ENCODE measurements at regions not wholly inside any gene's neighbourhood (a gene's known extent, or its start where the extent isn't known, plus 50 kb on each side); places are given as distances from the start of the nearest gene placed in this dataset.

DNA sequence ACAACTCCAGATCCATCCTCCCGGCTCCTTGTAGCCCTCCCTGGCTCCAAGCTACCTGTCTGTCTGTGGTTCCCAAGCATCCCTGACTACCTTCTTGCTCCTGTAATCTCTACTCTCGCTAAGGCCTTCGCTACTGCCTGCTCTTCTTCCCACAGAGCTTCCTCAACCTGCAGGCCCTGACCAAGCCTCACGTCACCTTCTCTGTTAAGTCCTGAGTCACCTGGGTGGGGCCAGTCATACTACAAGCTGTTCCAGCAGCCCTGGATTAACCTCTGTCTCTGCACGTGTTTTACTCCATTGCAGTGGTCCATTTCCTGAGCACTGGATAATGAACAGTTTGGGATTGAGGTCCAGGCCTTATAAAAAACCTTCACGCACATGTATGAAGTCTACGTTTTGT, 770.7 kb downstream of the BCL11B start:
- DNase-seq (ENCODE audit: insufficient read length, low spot score): no peak
- no peak for TF ChIP-seq POLR2A (IDR thresholded peaks at IDR 0.05; ENCODE audit: low read depth, low read length)
- FAIRE-seq: no peak

DNA sequence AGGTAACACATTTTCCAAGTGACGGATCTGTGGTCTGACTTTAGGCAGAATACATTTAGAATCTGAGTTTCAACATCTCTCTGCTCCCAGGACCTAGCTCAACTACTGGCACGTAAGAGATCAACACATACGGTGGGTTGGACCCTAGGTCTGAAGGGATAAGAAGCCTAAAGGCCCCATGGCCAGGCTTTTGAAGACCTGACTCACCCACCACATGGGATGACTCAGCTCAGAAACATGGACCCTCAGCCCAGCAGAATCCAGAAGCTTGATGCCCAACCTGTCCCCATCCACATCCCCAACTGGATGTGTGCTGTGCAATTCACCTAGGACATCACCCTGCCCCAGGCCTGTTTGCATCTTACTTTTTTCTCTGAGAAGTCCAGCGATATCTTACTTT, 770.2 kb downstream of the BCL11B start:
- DNase-seq (ENCODE audit: insufficient read length, low spot score) (no peak), FAIRE-seq (no peak)
- no peak for TF ChIP-seq POLR2A (IDR thresholded peaks at IDR 0.05; ENCODE audit: low read depth, low read length)

DNA sequence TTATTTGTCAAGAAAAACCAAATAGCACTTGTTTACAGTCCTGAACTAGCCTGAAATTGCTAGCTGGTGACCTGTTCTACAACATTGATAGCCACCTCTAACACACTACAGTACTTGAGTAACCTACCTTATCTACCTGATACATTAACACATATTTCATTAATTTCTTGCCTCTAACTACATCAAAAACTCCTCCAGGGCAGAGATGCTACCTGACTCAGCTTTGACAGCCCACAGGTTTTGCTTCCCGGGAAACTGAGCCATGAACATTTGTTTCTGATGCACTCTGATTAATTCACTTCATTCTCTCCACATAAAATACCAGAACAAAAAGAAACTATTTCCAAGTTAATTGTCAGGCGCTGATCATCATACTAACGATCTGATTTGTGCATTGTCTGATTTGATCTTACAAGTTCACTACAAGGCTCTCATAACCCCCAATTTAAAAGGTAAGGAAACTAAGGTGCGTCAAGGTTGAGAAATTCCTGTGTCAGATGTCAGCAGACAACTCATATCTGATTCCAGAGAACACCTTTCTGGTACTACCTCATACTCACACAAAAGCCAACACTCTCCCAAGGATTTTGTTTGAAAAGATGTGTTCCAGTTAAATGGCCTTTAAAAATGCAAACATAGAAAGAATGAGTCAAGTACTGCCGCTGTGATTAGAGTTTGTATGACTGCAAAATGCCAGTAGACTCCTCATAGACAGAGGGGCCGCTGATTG, 768.7 kb downstream of the BCL11B start:
- no peak for TF ChIP-seq POLR2A (IDR thresholded peaks at IDR 0.05; ENCODE audit: low read depth, low read length)
- FAIRE-seq (no peak), DNase-seq (ENCODE audit: insufficient read length, low spot score) (no peak)

DNA sequence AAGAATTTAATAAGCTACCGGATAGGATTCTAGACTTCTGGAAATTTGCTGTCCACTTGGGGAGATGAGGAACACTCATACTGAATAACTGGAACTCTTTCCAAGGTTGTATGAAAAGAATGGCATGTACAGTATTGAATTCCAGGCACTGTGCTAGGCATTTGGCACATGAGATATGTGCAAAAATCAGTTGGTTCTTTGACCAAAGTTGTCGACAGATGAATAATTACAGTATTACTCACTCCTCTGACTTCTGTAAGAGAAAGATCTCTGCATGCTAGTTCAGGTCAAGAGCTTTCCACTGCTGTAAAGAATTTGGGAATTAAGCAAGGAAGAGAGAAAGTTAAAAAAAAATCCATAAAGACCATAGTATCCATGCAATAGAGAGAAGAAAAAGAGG, 764.7 kb downstream of the BCL11B start:
- no peak for TF ChIP-seq POLR2A (IDR thresholded peaks at IDR 0.05; ENCODE audit: low read depth, low read length)
- FAIRE-seq (no peak), DNase-seq (ENCODE audit: insufficient read length, low spot score) (no peak)

DNA sequence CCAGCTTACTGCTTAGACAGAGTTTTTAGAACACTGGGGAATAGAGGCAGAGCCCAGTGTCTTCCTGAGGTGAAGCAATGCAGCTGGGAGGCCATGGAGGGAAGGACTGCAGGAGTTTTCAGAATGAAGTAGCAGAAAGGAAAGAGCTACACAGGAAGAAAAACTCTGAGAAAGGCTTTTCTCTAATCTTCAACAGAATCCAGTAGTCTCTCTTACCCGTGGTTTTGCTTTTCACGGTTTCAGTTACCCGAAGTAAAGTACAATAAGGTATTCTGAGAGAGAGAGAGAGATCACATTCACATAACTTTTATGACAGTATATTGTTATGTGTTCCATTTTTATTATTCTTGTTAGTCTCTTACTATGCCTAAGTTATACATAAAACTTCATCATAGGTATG, 761.6 kb downstream of the BCL11B start:
- TF ChIP-seq POLR2A (IDR thresholded peaks at IDR 0.05; ENCODE audit: low read depth, low read length): no peak
- no peak for DNase-seq (ENCODE audit: insufficient read length, low spot score)
- no peak for FAIRE-seq

DNA sequence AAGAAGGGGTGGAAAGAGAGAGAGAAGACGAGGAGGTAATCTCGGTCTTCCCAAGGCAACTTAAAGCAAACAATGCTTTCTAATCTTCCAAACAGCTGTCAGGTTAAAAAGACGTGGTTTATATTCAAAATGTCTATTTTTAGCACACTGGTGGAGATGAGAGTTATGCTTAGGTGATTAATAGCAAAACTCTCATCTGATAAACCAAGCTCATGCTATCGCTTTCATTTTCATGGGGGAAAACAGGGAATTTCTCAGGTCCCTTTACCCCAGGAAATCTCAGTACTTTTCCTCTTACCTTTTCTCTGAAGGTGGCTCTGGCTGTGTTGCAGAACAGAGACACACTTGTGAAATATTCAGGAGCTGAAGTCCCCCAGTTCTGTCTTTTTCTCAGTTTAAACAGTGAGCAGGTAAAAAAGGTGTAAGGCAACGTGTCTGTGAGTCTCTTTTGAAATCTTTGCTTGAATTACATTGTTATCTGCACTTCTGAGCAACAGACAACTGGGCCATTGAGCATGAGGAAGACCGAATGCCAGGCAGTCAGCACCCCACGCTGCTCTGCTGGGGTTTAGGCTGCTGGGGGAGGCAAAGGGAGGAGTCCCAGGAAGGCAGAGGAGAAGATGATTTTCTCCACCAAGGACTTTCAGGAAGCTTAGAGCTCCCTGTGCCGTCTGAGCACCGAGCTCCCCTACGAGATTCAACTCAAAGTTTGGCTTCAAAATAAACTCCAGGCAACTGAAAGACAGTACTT, 759.3 kb downstream of the BCL11B start:
- no peak for DNase-seq (ENCODE audit: insufficient read length, low spot score)
- no peak for FAIRE-seq
- no peak for TF ChIP-seq POLR2A (IDR thresholded peaks at IDR 0.05; ENCODE audit: low read depth, low read length)

DNA sequence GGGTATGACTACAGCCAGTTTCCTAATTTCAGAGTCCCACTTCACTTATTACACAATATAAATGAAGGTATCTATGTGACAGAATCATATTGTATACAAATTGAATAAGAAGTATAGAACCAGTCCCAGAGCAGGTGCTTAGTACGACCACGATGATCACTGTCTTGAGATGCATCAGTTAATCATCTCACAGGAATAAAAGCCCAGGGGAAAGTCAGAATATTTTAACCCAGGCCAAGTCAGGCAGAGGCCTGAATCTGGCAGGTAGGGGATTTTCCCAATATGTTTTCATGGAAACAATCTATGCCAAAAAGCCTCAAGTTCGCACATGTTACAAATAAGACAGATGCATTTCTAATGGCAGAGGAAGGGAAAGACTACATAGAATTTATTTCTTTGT, 758.4 kb downstream of the BCL11B start:
- DNase-seq (ENCODE audit: insufficient read length, low spot score): no peak
- no peak for TF ChIP-seq POLR2A (IDR thresholded peaks at IDR 0.05; ENCODE audit: low read depth, low read length)
- no peak for FAIRE-seq

DNA sequence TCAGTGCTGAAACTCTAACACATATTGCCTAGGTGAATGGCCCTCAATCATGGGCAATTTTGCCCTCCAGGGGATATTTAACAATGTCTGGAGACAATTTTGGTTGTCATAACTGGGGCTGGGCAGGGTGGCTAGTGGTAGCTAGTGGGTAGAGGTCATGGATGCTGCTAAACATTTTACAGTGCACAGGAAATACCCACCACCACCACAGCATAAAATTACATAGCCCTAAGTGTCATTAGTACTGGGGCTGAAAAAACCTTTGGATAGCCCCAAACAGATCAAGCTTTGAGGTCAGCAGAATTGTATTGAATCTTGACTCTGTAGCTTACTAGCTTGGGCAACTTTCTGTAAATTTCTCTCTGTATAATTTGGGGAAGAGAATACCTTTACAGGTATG, 758.0 kb downstream of the BCL11B start:
- no peak for TF ChIP-seq POLR2A (IDR thresholded peaks at IDR 0.05; ENCODE audit: low read depth, low read length)
- no peak for FAIRE-seq
- no peak for DNase-seq (ENCODE audit: insufficient read length, low spot score)

DNA sequence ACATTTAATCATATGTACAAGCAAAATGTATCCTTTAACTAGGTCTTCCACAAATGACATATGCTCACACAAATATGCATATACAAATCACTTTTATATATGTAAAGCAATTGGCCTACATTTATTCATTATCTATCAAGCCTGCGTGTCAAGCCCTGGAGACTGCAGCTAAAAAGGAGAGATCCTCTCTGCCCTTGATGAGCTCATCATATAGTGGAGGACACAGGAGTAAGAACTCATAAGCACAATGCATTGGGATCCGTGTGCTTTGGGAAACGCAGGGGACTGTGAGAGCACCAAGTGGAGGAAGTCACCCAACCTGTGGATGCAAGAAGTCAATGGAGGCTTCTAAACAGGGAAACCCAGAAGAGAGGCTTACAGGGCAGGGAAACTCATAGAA, 735.7 kb downstream of the BCL11B start:
- DNase-seq (ENCODE audit: insufficient read length, low spot score) (no peak), FAIRE-seq (no peak)
- no peak for TF ChIP-seq POLR2A (IDR thresholded peaks at IDR 0.05; ENCODE audit: low read depth, low read length)

DNA sequence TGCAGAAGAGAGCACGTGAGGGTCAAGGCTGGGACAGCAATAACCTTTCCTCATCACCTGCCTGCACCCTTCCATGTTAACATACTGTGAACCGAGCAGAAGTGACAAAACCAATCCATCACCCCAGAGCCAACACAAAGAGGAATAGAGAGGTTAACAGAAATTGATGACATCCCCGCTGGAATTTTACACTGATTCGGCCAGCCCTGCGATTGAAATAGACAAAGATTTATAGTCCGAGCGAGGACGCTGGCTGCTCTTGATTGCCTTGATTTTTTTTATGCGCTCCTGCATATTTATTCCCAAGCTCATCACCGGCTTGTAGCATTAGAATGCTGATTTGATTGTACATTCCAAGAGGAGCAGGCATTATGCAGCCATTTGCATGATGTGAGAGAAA, 729.7 kb downstream of the BCL11B start:
- no peak for FAIRE-seq
- no peak for TF ChIP-seq POLR2A (IDR thresholded peaks at IDR 0.05; ENCODE audit: low read depth, low read length)
- DNase-seq (ENCODE audit: insufficient read length, low spot score): no peak

DNA sequence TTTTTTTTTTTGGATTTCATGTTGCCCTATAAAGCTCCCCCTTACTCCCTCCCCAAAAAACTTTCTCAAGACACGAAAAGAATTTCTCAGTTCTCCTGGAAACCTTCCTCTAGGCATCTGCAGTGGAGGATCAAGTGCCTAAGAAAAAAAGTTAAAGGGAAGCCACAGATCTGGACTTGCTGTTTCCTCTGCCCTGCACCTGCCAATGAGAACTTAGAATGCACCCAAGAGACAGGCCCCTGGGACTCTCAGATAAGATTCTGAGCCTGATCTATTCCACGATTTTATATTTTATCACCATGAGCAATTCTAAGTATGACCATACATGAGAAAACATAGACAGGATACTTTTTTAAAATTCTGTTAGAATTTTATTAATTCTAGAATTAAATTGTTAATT, 728.9 kb downstream of the BCL11B start:
- no peak for FAIRE-seq
- no peak for TF ChIP-seq POLR2A (IDR thresholded peaks at IDR 0.05; ENCODE audit: low read depth, low read length)
- no peak for DNase-seq (ENCODE audit: insufficient read length, low spot score)

DNA sequence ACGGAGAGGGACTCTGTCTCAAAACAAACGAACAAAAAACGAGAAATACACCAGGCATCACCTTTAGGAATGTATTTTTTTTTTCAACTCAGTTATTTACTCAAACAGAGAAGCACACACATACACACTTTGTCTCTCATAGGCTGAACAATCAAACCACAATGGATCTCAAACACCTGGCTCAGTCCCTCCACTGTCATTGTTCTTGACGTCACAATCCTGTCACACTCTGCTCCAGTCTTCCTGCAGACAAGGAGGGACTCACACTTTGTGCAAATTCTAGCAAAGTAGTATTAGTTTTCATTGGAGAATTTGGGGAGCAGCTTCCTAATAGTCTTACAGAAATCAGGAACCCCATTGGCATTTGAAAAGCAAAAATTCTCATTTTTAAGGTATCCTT, 727.8 kb downstream of the BCL11B start:
- no peak for FAIRE-seq
- TF ChIP-seq POLR2A (IDR thresholded peaks at IDR 0.05; ENCODE audit: low read depth, low read length): no peak

DNA sequence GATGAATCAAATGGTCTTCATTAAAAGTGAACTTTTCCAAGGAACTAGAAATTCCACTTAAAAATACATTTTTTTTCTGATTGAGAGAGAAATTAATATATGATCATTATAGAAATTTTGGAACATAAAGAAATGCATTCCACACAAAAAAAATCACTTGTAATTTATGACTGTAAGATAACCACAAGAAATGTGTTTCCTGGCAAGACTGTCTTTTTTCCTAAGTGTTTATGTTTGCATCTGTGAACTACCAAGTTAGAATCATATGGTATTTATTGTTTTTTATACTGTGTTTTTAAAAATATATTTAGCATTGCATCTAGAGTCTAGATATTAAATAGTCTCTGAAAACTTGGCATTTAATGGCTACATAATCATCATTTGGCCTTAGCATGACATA, 726.8 kb downstream of the BCL11B start:
- no peak for TF ChIP-seq POLR2A (IDR thresholded peaks at IDR 0.05; ENCODE audit: low read depth, low read length)
- no peak for DNase-seq (ENCODE audit: insufficient read length, low spot score)
- no peak for FAIRE-seq

More for the DNA sequence above, 727.8 kb downstream of the BCL11B start:
- DNase-seq (ENCODE audit: insufficient read length, low spot score): no peak

DNA sequence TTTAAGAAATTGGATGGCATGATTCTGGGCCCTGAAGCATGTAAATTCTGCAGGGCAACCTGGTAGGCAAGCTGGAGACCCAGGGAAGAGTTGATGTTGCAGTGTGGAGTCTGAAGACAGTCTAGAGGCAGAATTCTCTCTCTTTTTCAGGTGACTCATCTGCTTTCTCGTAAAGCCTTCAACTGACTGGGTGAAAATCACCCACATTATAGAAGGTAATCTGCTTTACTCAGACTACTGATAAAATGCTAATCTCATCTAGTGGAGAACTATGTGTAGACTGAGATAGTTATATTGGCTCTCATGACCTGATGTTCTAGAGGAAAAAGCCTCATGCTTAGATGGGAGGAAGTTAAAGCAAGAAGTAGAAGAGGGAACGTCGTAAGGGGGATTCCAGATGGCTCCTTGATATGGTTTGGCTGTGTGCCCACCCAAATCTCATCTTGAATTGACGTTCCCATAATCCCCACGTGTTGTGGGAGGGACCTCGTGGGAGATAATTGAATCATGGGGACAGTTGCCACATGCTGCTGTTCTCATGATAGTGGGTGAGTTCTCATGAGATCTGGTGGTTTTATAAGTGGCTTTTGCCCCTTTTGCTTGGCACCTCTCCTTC, 723.8 kb downstream of the BCL11B start:
- DNase-seq (ENCODE audit: insufficient read length, low spot score) (no peak), FAIRE-seq (no peak)
- TF ChIP-seq POLR2A (IDR thresholded peaks at IDR 0.05; ENCODE audit: low read depth, low read length): no peak

DNA sequence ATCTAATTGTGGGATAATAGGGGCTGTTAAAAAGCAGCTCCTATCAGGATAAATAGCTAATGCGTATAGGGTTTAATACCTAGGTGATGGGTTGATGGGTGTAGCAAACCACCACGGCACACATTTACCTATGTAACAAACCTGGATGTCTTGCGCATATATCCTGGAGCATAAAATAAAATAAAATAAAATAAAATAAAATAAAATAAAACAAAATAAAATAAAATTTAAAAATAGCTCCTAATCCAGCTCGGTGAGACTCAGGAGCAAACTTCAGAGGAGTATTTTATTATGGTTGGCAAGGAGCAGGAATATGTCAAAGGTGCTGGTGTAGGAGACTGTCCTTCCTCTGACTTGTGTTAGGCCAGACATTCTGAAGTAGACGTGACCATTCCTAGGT, 721.0 kb downstream of the BCL11B start:
- FAIRE-seq (no peak), DNase-seq (ENCODE audit: insufficient read length, low spot score) (no peak)
- TF ChIP-seq POLR2A (IDR thresholded peaks at IDR 0.05; ENCODE audit: low read depth, low read length): no peak

All from H54 (cell line).